A673 (cell line): ENCODE measurements at regions not wholly inside any gene's neighbourhood (a gene's known extent, or its start where the extent isn't known, plus 50 kb on each side); places are given as distances from the start of the nearest gene placed in this dataset.

Source experiments
- CTCF ChIP-seq: fragments of 300-800, 200-600 bp; sonication (generic); conservative IDR thresholded peaks from 2 replicates; pipeline ENCODE4 v1.5.1; 2017; ENCODE audit warnings: low read depth, mild to moderate bottlenecking, antibody characterized with exemption, low read length, moderate library complexity, mixed read lengths
- EZH2 ChIP-seq: fragments of 200-600 bp; sonication (generic); IDR thresholded peaks from 2 replicates; pipeline ENCODE4 v1.6.1; 2017; ENCODE audit warnings: borderline replicate concordance, low read depth, mild to moderate bottlenecking, mixed read lengths, antibody characterized with exemption, low read length; ENCODE audit not compliant: poor library complexity, severe bottlenecking

DNA sequence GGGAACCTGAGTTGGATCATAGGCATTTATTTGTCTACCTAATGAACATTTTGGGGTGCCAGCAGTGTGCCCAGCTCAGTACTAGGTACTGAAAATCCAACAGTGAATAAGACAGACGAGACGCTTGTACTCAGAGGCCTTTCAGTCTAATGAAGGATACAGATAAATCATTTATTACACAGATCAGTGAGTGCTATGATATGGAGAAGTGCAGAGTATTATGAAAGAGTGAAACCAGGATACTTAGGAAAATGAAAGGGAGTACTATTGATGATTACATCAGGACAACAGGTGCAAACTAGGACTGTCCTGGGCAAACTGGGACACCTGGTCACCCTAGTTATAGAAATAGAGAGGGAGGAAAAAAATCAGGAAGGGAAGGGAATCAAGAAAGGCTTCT lies 207.5 kb upstream of the NCAM1 start:
- TF ChIP-seq CTCF (no peak), EZH2 (no peak)
